ENCODE measurements at regions not wholly inside any gene's neighbourhood (a gene's known extent, or its start where the extent isn't known, plus 50 kb on each side); places are given as distances from the start of the nearest gene placed in this dataset.

DNA sequence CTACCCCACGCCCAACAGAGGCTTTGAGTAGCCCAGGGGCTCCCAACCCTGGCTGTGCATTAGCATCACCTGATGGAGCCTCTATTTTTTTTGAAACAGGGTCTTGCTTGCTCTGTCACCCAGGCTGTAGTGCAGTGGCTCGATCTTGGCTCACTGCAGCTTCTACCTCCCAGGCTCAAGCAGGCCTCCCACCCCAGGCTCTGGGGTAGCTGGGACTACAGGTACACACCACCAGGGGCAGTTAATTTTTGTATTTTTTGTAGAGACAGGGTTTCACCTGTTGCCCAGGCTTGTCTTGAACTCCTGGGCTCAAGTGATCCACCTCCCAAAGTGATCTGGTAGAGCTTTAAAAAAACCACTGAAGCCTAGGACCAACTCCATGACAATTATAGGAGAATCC, 394.8 kb upstream of the ATP5MC3 start:
- ChIA-PET CTCF (no interaction called here), POLR2A (no interaction called here)
- DNase-seq (no peak), ATAC-seq (ENCODE audit: low read depth) (no peak)
- TF ChIP-seq, protein P1, sequence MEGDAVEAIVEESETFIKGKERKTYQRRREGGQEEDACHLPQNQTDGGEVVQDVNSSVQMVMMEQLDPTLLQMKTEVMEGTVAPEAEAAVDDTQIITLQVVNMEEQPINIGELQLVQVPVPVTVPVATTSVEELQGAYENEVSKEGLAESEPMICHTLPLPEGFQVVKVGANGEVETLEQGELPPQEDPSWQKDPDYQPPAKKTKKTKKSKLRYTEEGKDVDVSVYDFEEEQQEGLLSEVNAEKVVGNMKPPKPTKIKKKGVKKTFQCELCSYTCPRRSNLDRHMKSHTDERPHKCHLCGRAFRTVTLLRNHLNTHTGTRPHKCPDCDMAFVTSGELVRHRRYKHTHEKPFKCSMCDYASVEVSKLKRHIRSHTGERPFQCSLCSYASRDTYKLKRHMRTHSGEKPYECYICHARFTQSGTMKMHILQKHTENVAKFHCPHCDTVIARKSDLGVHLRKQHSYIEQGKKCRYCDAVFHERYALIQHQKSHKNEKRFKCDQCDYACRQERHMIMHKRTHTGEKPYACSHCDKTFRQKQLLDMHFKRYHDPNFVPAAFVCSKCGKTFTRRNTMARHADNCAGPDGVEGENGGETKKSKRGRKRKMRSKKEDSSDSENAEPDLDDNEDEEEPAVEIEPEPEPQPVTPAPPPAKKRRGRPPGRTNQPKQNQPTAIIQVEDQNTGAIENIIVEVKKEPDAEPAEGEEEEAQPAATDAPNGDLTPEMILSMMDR (IDR thresholded peaks at IDR 0.05), result no peak
- intact Hi-C loops (cut with micrococcal nuclease), result no loop called here
- Mint-ChIP-seq H3K27me3 (peaks cover 2% of the 10 kb centered on the region), H3K9me3 (no peaks in the 10 kb centered on the region), H3K4me3 (no peak overlapping the region), H3K27ac (no peak overlapping the region), H3K4me1 (peaks cover 15% of the 10 kb centered on the region), H3K36me3 (ENCODE audit: low read depth) (no peaks in the 10 kb centered on the region)

GRCh38 chr2:175575346-175576258, 394.1 kb upstream of the ATP5MC3 start:
- TF ChIP-seq, protein P1 (IDR thresholded peaks at IDR 0.05), result no peak
- Mint-ChIP-seq H3K36me3 (ENCODE audit: low read depth) (no peaks in the 10 kb centered on the region), H3K4me1 (peaks cover 15% of the 10 kb centered on the region), H3K4me3 (no peak overlapping the region), H3K9me3 (no peaks in the 10 kb centered on the region), H3K27me3 (peaks cover 2% of the 10 kb centered on the region), H3K27ac (no peak overlapping the region)
- no peak for ATAC-seq (ENCODE audit: low read depth)
- DNase-seq, result no peak
- CTCF ChIA-PET, result no interaction called here
- intact Hi-C loops (cut with micrococcal nuclease), result no loop called here
- POLR2A ChIA-PET, result no interaction called here

GRCh38 chr2:175574069-175574468, 392.6 kb upstream of the ATP5MC3 start:
- ChIA-PET POLR2A (no interaction called here), CTCF (no interaction called here)
- peaks cover 12% of the 10 kb centered on the region for H3K4me1 Mint-ChIP-seq
- no peaks in the 10 kb centered on the region for H3K36me3 Mint-ChIP-seq (ENCODE audit: low read depth)
- TF ChIP-seq, protein P1 (IDR thresholded peaks at IDR 0.05), result no peak
- no peak overlapping the region for H3K4me3 Mint-ChIP-seq
- DNase-seq (no peak), ATAC-seq (ENCODE audit: low read depth) (no peak)
- no peak overlapping the region for H3K27ac Mint-ChIP-seq
- intact Hi-C loops (cut with micrococcal nuclease), result no loop called here
- H3K27me3 Mint-ChIP-seq, result peaks cover 2% of the 10 kb centered on the region
- H3K9me3 Mint-ChIP-seq, result no peaks in the 10 kb centered on the region

DNA sequence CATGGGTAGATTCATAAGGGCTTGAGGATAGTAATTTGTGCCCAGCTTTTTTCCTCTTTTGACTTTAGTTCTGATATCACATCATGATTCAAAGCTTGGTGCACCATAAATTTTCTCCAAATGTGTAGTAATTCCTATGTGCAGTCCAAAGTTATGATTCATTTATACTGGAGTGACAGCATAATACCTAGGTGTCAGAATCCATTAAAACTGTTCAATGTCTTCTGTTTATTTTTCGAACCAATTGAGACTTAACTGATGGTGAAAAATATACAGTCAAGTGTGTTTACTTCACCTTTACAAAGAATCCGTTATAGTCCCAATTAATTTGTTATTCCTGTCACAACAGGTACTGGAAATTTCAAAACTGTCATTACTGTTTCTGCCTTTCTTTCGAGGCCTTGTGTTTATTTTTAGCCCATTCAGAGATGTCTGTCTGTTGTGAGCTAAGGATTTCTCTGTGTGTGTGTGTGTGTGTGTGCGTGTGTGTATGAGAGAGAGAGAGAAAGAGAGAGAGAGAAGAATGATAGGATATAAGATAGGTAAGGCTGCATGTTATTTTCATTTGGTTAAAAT, 389.7 kb upstream of the ATP5MC3 start:
- Mint-ChIP-seq H3K4me3 (no peak overlapping the region), H3K27ac (no peak overlapping the region), H3K27me3 (peaks cover 2% of the 10 kb centered on the region), H3K4me1 (peaks cover 11% of the 10 kb centered on the region), H3K36me3 (ENCODE audit: low read depth) (no peaks in the 10 kb centered on the region), H3K9me3 (no peaks in the 10 kb centered on the region)
- intact Hi-C loops (cut with micrococcal nuclease), result no loop called here
- ChIA-PET CTCF (no interaction called here), POLR2A (no interaction called here)
- ATAC-seq (ENCODE audit: low read depth) (no peak), DNase-seq (no peak)
- TF ChIP-seq, protein P1 (IDR thresholded peaks at IDR 0.05), result no peak

- no peak overlapping the region for H3K27ac Mint-ChIP-seq
- H3K9me3 Mint-ChIP-seq, result no peaks in the 10 kb centered on the region
- ChIA-PET CTCF (no interaction called here), POLR2A (no interaction called here)
- H3K4me3 Mint-ChIP-seq, result no peak overlapping the region
- intact Hi-C loops (cut with micrococcal nuclease), result no loop called here
- no peaks in the 10 kb centered on the region for H3K36me3 Mint-ChIP-seq (ENCODE audit: low read depth)
- no peak for DNase-seq
- ATAC-seq (ENCODE audit: low read depth), result no peak
- H3K27me3 Mint-ChIP-seq, result peaks cover 1% of the 10 kb centered on the region
- H3K4me1 Mint-ChIP-seq, result no peaks in the 10 kb centered on the region
- TF ChIP-seq, protein P1 (IDR thresholded peaks at IDR 0.05), result no peak
These were observed 386.7 kb upstream of the ATP5MC3 start for GRCh38 chr2:175568109-175568730.

All from activated B cell treated with CpG ODN at 0.5 μM for 24 hours (primary cell).